ENCODE measurements at regions not wholly inside any gene's neighbourhood (a gene's known extent, or its start where the extent isn't known, plus 50 kb on each side); places are given as distances from the start of the nearest gene placed in this dataset.
"Not testable (repeated sequence)": the region's sequence is repeated elsewhere in the genome, so short reads cannot be mapped to it uniquely, and the experiment has no call there.

GRCh38 chr6:62889240-62889639 is 322.0 kb upstream of the FKBP1C start:
- DNase-seq: no peak
- in situ Hi-C loops (cut with MboI; ENCODE audit: low pct_unique_long_range_greater_than_20kb, low sequenced_read_pairs): no loop called here

DNA sequence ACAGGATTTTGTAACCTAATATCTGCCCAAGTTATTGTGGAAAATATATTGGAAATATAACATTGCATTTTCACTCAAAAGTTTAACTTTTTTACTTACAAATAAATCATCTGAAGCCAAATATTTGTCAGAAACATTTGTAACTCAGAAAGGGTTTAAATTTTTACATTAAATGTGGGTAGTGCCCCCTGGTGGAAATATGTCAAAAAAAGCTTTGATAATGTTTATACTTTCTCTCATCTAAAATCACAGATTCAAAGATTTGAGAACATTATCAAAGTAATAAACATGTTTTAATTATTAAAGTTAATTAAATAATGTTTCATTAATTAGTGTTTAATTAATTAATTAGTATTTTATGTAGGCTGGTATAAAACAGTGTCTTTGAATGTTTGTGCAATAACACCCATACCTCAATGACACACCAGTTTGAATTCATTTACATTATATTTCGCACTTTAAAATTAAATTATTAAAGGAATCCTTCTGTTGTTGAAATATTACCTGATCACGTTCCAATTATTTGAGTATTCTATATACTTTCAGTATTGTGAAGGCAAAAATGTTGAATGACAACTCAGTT is 320.1 kb upstream of the FKBP1C start:
- DNase-seq: peak; percentile 19
- in situ Hi-C loops (cut with MboI; ENCODE audit: low pct_unique_long_range_greater_than_20kb, low sequenced_read_pairs): no loop called here

DNA sequence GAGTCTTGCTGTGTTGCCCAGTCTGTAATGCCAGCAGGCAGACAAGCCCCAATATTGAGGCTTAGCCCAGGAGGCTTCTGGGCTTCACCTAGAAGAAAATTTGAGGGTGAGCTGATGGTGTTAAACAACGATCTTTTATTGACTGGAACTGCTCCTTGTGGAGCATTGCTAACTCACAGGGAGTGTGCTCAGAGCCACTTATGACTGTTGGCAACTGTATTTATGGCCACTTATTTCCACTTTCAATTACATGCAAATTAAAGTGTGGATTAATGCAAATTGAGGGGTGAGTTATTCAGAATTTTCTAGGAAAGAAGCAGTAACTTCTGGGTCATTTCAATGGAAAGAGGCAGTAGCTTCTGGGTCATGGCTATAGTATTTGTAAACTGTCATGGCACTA is 317.2 kb upstream of the FKBP1C start:
- in situ Hi-C loops (cut with MboI; ENCODE audit: low pct_unique_long_range_greater_than_20kb, low sequenced_read_pairs): no loop called here
- no peak for DNase-seq

DNA sequence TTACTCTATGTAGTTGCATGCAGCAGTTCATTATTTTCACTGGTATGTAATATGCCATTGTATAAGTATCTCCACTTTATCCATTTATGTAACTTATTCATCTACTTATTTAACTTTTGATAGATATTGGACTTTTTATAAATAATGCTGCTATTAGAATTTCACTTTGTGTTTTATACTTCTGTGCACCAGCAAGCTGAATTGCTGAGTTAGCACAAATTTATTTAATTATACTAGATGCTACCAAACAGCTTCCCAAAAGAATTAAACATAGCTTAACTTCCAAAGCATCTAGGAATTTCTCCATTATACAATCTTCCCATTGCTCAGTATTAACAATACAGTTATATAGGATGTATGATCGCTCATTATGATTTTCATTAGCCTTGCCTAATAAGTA is 308.0 kb upstream of the FKBP1C start:
- in situ Hi-C loops (cut with MboI; ENCODE audit: low pct_unique_long_range_greater_than_20kb, low sequenced_read_pairs): no loop called here
- DNase-seq: no peak

DNA sequence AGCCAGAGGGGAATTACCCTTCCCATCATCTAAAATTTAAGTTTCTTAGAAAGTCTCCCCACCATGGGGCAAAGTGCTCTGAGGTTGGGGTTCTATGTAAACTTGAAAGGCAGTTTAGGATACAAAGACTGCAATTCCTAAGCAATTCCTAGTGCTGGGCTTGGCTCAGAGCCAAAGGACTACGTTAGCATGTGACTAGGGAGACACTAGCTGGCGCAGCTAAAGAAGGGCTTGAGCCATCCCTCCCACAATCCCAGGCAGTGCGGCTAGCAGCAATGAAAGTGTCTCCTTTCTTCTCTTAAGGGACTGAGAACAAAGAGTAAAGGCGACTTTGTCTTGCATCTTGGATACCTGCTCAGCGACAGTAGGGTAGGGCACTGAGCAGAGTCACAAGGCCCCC is 306.6 kb upstream of the FKBP1C start:
- in situ Hi-C loops (cut with MboI; ENCODE audit: low pct_unique_long_range_greater_than_20kb, low sequenced_read_pairs): no loop called here
- no peak for DNase-seq

- DNase-seq: no peak
- in situ Hi-C loops (cut with MboI; ENCODE audit: low pct_unique_long_range_greater_than_20kb, low sequenced_read_pairs): no loop called here
Observed at GRCh38 chr6:62914530-62914929, 296.7 kb upstream of the FKBP1C start.

DNA sequence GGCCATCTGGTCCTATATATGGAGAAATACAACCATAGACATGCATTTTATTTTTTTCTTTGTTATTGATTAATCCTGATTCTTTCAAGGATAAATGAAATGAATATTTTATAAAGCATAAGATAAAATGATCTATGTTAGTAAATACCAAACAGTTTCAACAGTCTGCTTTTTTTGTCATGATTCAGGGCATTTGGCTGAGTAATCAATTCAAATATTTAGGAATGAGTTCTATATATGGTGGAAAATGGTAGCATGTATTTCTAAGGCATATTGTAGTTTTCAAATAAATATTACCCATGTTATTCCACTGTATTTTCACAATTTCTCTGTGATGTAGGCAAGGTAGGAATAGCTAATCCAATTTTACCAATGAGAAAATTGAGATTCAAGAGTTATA is 287.5 kb upstream of the FKBP1C start:
- in situ Hi-C loops (cut with MboI; ENCODE audit: low pct_unique_long_range_greater_than_20kb, low sequenced_read_pairs): no loop called here
- DNase-seq: no peak

GRCh38 chr6:62940848-62941247 is 270.4 kb upstream of the FKBP1C start:
- DNase-seq: no peak
- in situ Hi-C loops (cut with MboI; ENCODE audit: low pct_unique_long_range_greater_than_20kb, low sequenced_read_pairs): no loop called here

DNA sequence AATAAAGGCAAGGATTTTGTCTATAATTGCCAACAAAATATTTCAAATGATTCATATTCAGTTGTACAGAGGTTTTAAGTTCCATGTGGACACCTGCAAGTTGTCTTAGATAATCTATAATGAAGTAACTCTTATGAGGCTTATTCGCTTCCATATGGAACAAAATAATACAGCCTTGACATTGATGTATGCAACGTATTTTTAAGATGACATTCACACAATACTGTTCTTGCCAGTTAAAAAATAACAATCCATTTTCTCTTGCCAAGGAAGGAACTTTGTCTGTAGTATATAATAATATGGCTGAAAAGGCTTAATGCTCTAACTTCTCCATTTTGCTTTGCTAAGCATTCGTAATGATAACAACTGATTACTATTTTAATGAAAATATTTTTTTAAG is 269.3 kb upstream of the FKBP1C start:
- DNase-seq: no peak
- in situ Hi-C loops (cut with MboI; ENCODE audit: low pct_unique_long_range_greater_than_20kb, low sequenced_read_pairs): no loop called here

DNA sequence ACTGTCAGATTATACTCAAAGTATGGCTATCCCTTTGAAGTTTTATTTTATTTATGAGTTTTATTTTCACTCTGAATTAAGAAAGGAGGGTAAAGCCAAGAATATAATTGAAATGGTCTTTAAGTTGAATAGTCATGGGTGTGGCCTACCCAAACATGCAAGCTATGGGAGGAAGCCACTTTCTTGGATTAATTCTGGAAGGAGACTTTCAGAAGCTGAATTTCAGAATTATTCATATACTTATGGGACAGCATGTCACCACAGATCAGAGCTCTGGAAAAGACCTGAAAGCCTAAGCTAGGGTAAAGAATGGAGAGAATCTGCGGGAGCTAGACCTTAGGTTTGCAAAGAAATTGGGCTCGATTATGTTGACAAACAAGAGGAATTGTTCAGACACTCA is 242.4 kb upstream of the FKBP1C start:
- in situ Hi-C loops (cut with MboI; ENCODE audit: low pct_unique_long_range_greater_than_20kb, low sequenced_read_pairs): no loop called here
- DNase-seq: no peak

DNA sequence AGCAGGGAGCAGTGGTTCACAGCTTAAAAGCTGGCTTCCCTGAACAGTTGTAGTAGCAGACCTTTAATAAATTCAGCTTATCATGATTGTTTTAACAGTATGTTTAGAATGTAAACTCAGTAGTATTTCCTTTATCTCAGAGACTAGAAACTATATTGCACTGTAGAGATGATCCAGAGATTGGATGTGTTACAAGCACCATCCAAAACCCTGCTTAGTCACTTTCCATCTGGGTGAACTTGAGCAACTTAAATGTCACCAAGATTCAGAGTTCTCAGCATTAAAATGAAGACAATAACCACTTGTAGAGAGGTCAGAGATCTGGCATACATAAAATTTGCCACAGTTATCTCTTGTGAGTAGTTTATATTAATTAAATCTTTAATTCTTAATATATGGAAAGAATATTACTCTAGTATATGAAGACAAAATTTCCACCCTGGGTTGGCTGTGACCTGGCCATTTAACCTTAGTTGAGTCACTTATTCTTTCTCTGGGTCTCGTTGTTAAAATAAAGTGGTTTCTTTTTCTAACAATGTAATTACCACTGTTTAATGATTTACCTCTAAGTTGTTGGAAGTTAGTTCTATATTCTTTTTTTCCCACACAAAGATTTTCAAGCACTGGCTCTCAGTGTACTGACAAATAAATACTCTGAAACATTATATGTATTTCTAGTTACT is 239.2 kb upstream of the FKBP1C start:
- in situ Hi-C loops (cut with MboI; ENCODE audit: low pct_unique_long_range_greater_than_20kb, low sequenced_read_pairs): no loop called here
- DNase-seq: no peak

GRCh38 chr6:62974452-62974851 is 236.8 kb upstream of the FKBP1C start:
- no peak for DNase-seq
- in situ Hi-C loops (cut with MboI; ENCODE audit: low pct_unique_long_range_greater_than_20kb, low sequenced_read_pairs): no loop called here

- no peak for DNase-seq
- in situ Hi-C loops (cut with MboI; ENCODE audit: low pct_unique_long_range_greater_than_20kb, low sequenced_read_pairs): no loop called here
Observed at GRCh38 chr6:62976566-62976965, 234.7 kb upstream of the FKBP1C start.

- DNase-seq: no peak
- in situ Hi-C loops (cut with MboI; ENCODE audit: low pct_unique_long_range_greater_than_20kb, low sequenced_read_pairs): no loop called here
Observed at GRCh38 chr6:62978920-62979319, 232.3 kb upstream of the FKBP1C start.

GRCh38 chr6:62980093-62980492 is 231.2 kb upstream of the FKBP1C start:
- in situ Hi-C loops (cut with MboI; ENCODE audit: low pct_unique_long_range_greater_than_20kb, low sequenced_read_pairs): no loop called here
- no peak for DNase-seq

DNA sequence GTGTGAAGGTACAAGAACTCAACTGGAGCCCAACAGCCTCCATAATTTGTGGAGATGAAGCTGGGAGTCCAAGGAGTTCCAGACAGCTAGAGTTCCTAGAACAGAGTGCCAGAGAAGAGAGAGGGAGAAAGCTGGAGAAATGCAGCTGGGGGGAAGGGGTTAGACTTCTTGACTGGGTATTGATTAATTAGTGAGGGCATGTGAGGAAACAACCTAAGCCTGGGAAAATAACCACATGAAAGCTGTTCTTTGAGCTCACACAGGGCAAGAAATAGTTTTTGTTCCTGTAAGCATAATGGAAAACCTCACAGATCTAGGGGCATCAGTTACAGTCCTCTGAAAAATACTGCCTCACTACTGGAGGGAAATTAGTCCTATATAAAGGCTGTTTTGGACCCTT is 230.5 kb upstream of the FKBP1C start:
- in situ Hi-C loops (cut with MboI; ENCODE audit: low pct_unique_long_range_greater_than_20kb, low sequenced_read_pairs): no loop called here

DNA sequence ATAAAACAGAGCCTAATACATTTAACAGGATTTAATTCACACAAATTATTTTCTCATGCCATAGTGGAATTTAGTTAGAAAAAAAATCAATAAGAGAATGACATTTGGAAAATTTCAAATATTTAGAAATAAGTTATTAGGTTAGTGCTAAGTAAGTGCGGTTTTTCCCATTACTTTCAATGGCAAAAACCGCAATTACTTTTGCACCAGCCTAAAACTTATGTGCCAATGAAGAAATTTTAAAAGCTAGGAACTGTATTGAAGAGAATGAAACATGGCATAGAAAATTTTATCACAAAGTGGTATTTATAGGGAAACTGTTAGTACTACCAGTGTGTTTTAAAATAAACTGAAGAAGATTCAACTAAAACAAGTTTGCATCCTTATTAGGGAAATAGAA is 228.3 kb upstream of the FKBP1C start:
- in situ Hi-C loops (cut with MboI; ENCODE audit: low pct_unique_long_range_greater_than_20kb, low sequenced_read_pairs): no loop called here
- no peak for DNase-seq

More for the DNA sequence above, 230.5 kb upstream of the FKBP1C start:
- no peak for DNase-seq

DNA sequence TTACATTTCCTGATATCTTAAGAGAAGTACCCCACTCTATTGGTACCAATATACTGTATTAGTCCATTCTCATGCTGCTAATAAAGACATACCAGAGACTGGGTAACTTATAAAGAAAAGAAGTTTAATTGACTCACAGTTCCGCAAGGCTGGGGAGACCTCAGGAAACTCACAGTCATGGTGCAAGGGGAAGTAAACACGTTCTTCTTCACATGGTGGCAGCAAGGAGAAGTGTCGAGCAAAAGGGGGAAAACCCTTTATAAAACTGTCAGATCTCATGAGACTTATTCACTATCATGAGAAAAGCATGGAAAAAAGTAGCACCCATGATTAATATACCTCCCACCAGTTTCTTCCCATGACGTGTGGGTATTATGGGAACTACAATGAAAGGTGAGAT is 219.6 kb upstream of the FKBP1C start:
- DNase-seq: peak; percentile 4
- in situ Hi-C loops (cut with MboI; ENCODE audit: low pct_unique_long_range_greater_than_20kb, low sequenced_read_pairs): not testable (repeated sequence)

DNA sequence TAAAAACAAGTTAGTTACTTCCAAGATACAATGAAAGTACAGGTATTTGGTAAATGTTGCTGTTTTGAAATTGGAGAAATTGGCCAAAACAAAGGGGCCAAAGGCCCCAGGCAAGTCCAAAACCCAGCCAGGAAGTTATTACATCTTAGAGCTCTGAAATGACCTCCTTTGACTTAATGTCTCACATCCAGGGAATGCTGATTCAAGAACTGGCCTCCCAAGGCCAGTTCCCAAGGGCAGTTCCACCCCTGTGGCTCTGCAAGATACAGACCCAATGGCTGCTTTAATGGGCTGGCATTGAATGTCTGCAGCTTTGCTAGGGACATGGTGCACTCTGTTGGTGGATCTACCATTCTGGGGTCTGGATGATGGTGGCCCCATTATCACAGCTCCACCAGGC is 217.3 kb upstream of the FKBP1C start:
- in situ Hi-C loops (cut with MboI; ENCODE audit: low pct_unique_long_range_greater_than_20kb, low sequenced_read_pairs): no loop called here
- no peak for DNase-seq

DNA sequence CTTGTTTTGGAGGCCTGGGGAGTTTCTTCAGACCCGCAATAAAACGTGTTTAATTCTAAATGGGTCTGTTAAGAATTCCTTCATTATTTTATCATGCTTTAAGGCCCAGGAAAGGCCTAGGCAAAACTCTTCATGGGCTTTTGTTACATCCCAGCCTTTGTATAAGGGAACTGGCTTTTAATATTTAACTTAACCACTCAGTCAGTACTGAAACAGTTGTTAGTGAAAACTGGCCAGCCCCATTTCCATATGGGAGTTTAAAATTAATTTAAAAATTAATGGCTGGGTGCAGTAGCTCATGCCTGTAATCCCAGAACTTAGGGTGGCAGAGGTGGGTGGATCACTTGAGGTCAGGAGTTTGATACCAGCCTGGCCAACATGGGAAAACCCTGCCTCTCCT is 213.2 kb upstream of the FKBP1C start:
- DNase-seq: no peak
- in situ Hi-C loops (cut with MboI; ENCODE audit: low pct_unique_long_range_greater_than_20kb, low sequenced_read_pairs): no loop called here

DNA sequence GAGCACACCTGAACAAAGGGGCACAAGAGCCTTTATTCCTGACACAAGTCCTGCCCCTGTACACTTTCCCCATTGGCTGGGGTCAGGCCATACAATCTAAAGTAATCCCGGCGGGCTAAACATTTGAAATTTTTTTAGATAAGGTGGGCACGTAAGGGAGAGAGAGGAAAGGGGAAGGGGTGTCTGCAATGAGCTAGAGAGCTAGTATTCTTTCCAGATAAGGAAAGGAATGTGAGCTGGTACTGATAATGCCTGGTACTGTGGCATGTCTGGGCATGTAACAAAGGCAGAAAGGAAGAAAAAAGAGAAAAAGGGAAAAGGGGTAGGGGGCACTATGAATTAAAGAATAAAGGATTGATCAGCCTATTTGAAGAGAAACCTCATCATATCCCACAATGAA is 212.0 kb upstream of the FKBP1C start:
- DNase-seq; in situ Hi-C loops (cut with MboI; ENCODE audit: low pct_unique_long_range_greater_than_20kb, low sequenced_read_pairs): not testable (repeated sequence)

All from KBM-7 (cell line).